ENCODE measurements at regions not wholly inside any gene's neighbourhood (a gene's known extent, or its start where the extent isn't known, plus 50 kb on each side); places are given as distances from the start of the nearest gene placed in this dataset.

DNA sequence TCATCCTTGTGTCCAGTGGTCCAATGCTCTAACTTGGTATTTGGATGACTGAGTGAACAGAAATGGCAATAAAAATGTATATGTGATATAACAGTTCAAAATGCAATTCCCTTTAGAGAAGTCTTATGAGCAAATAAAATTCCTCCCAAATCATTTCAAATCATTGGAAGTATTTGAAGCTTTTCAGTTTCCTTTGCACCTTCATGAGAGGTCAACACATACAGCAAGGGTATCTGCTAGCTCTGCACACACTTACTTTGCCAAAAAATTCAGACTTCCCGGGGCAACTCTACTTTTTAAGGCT lies 423.7 kb downstream of the ATP23 start:
- TF ChIP-seq IRF3 (IDR thresholded peaks at IDR 0.05; ENCODE audit: low read depth, low read length) = no peak
- TF ChIP-seq, protein P1, sequence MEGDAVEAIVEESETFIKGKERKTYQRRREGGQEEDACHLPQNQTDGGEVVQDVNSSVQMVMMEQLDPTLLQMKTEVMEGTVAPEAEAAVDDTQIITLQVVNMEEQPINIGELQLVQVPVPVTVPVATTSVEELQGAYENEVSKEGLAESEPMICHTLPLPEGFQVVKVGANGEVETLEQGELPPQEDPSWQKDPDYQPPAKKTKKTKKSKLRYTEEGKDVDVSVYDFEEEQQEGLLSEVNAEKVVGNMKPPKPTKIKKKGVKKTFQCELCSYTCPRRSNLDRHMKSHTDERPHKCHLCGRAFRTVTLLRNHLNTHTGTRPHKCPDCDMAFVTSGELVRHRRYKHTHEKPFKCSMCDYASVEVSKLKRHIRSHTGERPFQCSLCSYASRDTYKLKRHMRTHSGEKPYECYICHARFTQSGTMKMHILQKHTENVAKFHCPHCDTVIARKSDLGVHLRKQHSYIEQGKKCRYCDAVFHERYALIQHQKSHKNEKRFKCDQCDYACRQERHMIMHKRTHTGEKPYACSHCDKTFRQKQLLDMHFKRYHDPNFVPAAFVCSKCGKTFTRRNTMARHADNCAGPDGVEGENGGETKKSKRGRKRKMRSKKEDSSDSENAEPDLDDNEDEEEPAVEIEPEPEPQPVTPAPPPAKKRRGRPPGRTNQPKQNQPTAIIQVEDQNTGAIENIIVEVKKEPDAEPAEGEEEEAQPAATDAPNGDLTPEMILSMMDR (IDR thresholded peaks at IDR 0.05) = no peak
